GM23338 (cell line): ENCODE measurements at regions not wholly inside any gene's neighbourhood (a gene's known extent, or its start where the extent isn't known, plus 50 kb on each side); places are given as distances from the start of the nearest gene placed in this dataset.
A peak's percentile ranks its signal among the peaks of the same experiment; 100 is the strongest.

Source experiments
- ATAC-seq: fragments of 200-7000 bp; cut with Tn5 transposase; 3 replicates; pipeline ENCODE4 v1.9.1; 2020
- DNase-seq: peaks from one replicate; pipeline ENCODE4 v3.0.0-alpha.2; 2015; ENCODE audit warnings: low spot score
- H2AFZ ChIP-seq: fragments of 200-600 bp; sonication (generic); 2 replicates; pipeline ENCODE4 v1.8.0; 2016; ENCODE audit warnings: antibody characterized with exemption, mild to moderate bottlenecking, moderate library complexity
- H3F3A ChIP-seq: fragments of 200-600 bp; sonication (generic); replicated peaks from 2 replicates; pipeline ENCODE4 v1.8.0; 2017; ENCODE audit warnings: antibody characterized with exemption, mixed run types, low read depth
- H3K27ac ChIP-seq: fragments of 200-600 bp; sonication (generic); 2 replicates; pipeline ENCODE4 v1.6.1; 2016; ENCODE audit warnings: low read depth
- H3K27me3 ChIP-seq: fragments of 200-600 bp; sonication (generic); 2 replicates; pipeline ENCODE4 v1.8.0; 2016; ENCODE audit warnings: mild to moderate bottlenecking, mixed run types, moderate library complexity; ENCODE audit not compliant: insufficient read depth
- H3K36me3 ChIP-seq: fragments of 200-600 bp; sonication (generic); 2 replicates; pipeline ENCODE4 v1.8.0; 2016; ENCODE audit warnings: mild to moderate bottlenecking; ENCODE audit not compliant: insufficient read depth
- H3K4me1 ChIP-seq: fragments of 200-600 bp; sonication (generic); 2 replicates; pipeline ENCODE4 v1.8.0; 2016; ENCODE audit warnings: mild to moderate bottlenecking, moderate library complexity; ENCODE audit not compliant: insufficient read depth
- H3K4me2 ChIP-seq: fragments of 200-600 bp; sonication (generic); 2 replicates; pipeline ENCODE4 v1.7.1; 2017; ENCODE audit warnings: mixed run types
- H3K4me3 ChIP-seq: fragments of 200-600 bp; sonication (generic); 2 replicates; pipeline ENCODE4 v1.6.1; 2016; ENCODE audit warnings: mixed run types
- H3K79me2 ChIP-seq: fragments of 200-600 bp; sonication (generic); replicated peaks from 2 replicates; pipeline ENCODE4 v1.8.0; 2017; ENCODE audit warnings: mild to moderate bottlenecking; ENCODE audit not compliant: insufficient read depth
- H3K9me2 ChIP-seq: fragments of 200-600 bp; sonication (generic); 2 replicates; pipeline ENCODE4 v1.8.0; 2017; ENCODE audit not compliant: insufficient read depth
- H4K20me1 ChIP-seq: fragments of 200-600 bp; sonication (generic); replicated peaks from 2 replicates; pipeline ENCODE4 v1.8.0; 2017; ENCODE audit warnings: mild to moderate bottlenecking; ENCODE audit not compliant: insufficient read depth
- H3K27ac Mint-ChIP-seq: 2 replicates; pipeline ENCODE4 v1.8.0; 2020; ENCODE audit warnings: inconsistent platforms, mild to moderate bottlenecking, moderate library complexity, mixed read lengths
- H3K27me3 Mint-ChIP-seq: 3 replicates; pipeline ENCODE4 v1.8.0; 2022; ENCODE audit warnings: low read depth, mild to moderate bottlenecking, moderate library complexity, mixed read lengths, inconsistent platforms; ENCODE audit not compliant: insufficient read depth, poor library complexity
- H3K36me3 Mint-ChIP-seq: 3 replicates; pipeline ENCODE4 v1.8.0; 2021; ENCODE audit warnings: low read depth, mild to moderate bottlenecking, inconsistent platforms, moderate library complexity, mixed read lengths
- H3K4me1 Mint-ChIP-seq: 3 replicates; pipeline ENCODE4 v1.8.0; 2020; ENCODE audit warnings: mild to moderate bottlenecking, inconsistent platforms, mixed read lengths
- H3K4me3 Mint-ChIP-seq: 3 replicates; pipeline ENCODE4 v1.8.0; 2021; ENCODE audit warnings: moderate library complexity, mild to moderate bottlenecking, inconsistent platforms, mixed read lengths
- H3K9me3 Mint-ChIP-seq: 3 replicates; pipeline ENCODE4 v1.8.0; 2020; ENCODE audit warnings: moderate library complexity, mild to moderate bottlenecking, inconsistent platforms, mixed read lengths
- CREB1 ChIP-seq: fragments of 250-450 bp; sonication (Bioruptor Pico); IDR thresholded peaks from 2 replicates; pipeline ENCODE4 v1.5.0; 2020; ENCODE audit warnings: low read depth, mild to moderate bottlenecking, moderate library complexity
- EZH2 ChIP-seq: fragments of 200-600 bp; sonication (generic); IDR thresholded peaks from one replicate; pipeline ENCODE4 v1.8.0; 2017; ENCODE audit warnings: antibody characterized with exemption, mild to moderate bottlenecking, low read depth; ENCODE audit not compliant: unreplicated experiment
- EZH2phosphoT487 ChIP-seq: fragments of 200-600 bp; sonication (generic); IDR thresholded peaks from one replicate; pipeline ENCODE4 v1.8.1; 2018; ENCODE audit warnings: antibody characterized with exemption; ENCODE audit not compliant: unreplicated experiment
- JUNB ChIP-seq: IDR thresholded peaks from one replicate; pipeline ENCODE4 v1.6.1; 2016; ENCODE audit warnings: antibody characterized with exemption; ENCODE audit not compliant: unreplicated experiment
- ZNF114 ChIP-seq: fragments of 250-450 bp; sonication (Bioruptor Pico); IDR thresholded peaks from 2 replicates; pipeline ENCODE4 v1.5.0; 2020; ENCODE audit warnings: mild to moderate bottlenecking, moderate library complexity
- ZNF331 ChIP-seq: fragments of 250-450 bp; sonication (Bioruptor Pico); IDR thresholded peaks from 2 replicates; pipeline ENCODE4 v1.5.0; 2020; ENCODE audit warnings: low read depth, mild to moderate bottlenecking, moderate library complexity
- TF ChIP-seq, protein P1 (sequence below), 2 experiments: fragments of 200-600 bp in 1 of 2; sonication (generic) in 1 of 2; conservative IDR thresholded peaks; 2 replicates each; pipeline versions ENCODE4 v1.5.1 to v1.6.1; 2016 to 2017; ENCODE audit warnings: antibody characterized with exemption in 2 of 2, low read depth in 2 of 2, mild to moderate bottlenecking in 2 of 2, moderate library complexity in 1 of 2
- TF ChIP-seq, protein P2 (sequence below): IDR thresholded peaks from 2 replicates; pipeline ENCODE4 v1.6.1; 2016; ENCODE audit warnings: antibody characterized with exemption
- TF ChIP-seq, protein P3 (sequence below): IDR thresholded peaks from one replicate; pipeline ENCODE4 v1.6.1; 2018; ENCODE audit warnings: antibody characterized with exemption; ENCODE audit not compliant: unreplicated experiment

DNA sequence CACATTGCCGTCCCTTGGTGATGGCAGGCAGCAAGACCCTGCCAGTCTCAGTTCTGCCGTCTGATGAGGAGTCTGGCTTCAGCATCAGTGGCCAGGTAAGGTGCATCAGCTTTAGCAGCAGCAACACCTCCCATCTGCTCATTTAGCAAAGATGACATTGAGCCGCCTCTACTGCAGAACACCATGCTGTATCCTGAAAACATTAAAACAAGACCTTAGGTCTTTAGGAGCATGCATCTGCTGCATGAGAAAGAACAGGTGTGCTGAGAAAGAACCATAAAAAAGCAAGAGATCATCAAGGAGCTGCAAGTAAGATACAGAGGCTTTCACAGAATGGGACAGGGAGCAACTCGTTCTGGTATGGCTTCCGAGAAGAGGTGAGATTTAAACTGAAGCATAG, 87.5 kb downstream of the SCN11A start:
- no peaks in the 10 kb centered on the region for H3F3A ChIP-seq
- Mint-ChIP-seq H3K4me1 (peaks cover 16% of the 10 kb centered on the region; the same call in 2 of the 3 replicates), H3K27me3 (no peaks in the 10 kb centered on the region), H3K4me3 (no peak overlapping the region), H3K27ac (no peak overlapping the region), H3K36me3 (no peaks in the 10 kb centered on the region), H3K9me3 (no peaks in the 10 kb centered on the region)
- no peak overlapping the region for H2AFZ ChIP-seq
- H3K4me2 ChIP-seq, result no peak overlapping the region
- no peaks in the 10 kb centered on the region for H3K36me3 ChIP-seq
- DNase-seq, result no peak
- no peak overlapping the region for H3K27ac ChIP-seq
- ATAC-seq, result no peak
- H4K20me1 ChIP-seq, result no peaks in the 10 kb centered on the region
- TF ChIP-seq CREB1 (CRISPR knock-in tag) (no peak), ZNF114 (CRISPR knock-in tag) (no peak), EZH2 (no peak), EZH2phosphoT487 (no peak), JUNB (no peak)
- TF ChIP-seq, protein P1, sequence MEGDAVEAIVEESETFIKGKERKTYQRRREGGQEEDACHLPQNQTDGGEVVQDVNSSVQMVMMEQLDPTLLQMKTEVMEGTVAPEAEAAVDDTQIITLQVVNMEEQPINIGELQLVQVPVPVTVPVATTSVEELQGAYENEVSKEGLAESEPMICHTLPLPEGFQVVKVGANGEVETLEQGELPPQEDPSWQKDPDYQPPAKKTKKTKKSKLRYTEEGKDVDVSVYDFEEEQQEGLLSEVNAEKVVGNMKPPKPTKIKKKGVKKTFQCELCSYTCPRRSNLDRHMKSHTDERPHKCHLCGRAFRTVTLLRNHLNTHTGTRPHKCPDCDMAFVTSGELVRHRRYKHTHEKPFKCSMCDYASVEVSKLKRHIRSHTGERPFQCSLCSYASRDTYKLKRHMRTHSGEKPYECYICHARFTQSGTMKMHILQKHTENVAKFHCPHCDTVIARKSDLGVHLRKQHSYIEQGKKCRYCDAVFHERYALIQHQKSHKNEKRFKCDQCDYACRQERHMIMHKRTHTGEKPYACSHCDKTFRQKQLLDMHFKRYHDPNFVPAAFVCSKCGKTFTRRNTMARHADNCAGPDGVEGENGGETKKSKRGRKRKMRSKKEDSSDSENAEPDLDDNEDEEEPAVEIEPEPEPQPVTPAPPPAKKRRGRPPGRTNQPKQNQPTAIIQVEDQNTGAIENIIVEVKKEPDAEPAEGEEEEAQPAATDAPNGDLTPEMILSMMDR (conservative IDR thresholded peaks at IDR 0.05; ENCODE audit: low read depth in 2 of 2), result no peak
- TF ChIP-seq, protein P2, sequence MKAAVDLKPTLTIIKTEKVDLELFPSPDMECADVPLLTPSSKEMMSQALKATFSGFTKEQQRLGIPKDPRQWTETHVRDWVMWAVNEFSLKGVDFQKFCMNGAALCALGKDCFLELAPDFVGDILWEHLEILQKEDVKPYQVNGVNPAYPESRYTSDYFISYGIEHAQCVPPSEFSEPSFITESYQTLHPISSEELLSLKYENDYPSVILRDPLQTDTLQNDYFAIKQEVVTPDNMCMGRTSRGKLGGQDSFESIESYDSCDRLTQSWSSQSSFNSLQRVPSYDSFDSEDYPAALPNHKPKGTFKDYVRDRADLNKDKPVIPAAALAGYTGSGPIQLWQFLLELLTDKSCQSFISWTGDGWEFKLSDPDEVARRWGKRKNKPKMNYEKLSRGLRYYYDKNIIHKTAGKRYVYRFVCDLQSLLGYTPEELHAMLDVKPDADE, result no peak
- H3K79me2 ChIP-seq, result no peaks in the 10 kb centered on the region
- H3K4me3 ChIP-seq, result no peak overlapping the region
- peaks cover 3% of the 10 kb centered on the region; the same call in 1 of the 2 replicates for H3K4me1 ChIP-seq
- H3K27me3 ChIP-seq, result no peaks in the 10 kb centered on the region
- no peaks in the 10 kb centered on the region for H3K9me2 ChIP-seq

DNA sequence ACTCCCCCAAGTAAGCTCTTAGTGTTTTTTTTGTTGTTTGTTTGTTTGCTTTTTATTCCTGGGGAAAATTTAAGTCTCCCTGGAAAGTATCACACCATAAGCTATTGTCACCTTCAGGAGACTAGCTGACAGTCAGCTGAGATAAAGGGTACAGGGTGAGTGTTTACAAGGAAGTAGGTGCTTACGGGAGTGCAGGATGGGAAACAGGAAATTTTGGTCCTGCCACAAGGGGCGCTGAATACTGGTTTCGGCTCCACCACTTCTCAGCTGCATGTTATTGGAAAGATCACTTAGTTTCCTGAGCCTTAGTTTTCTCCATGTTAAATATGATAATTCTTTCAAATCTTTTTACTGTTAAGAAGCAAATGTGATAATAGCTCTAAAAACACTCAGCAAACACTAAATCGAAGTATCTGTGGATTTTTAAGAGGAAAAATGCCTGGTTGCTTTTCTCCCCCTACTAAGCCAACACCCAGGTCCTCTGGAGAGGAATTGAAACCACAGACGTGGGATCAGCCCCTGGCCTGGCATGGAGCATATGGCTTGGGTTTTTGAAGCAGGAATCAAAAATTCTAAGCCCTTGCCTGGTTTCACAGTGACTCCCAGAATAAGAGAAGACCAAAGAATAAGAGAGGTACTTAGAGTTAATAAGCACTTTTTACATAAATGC, 90.7 kb downstream of the SCN11A start:
- Mint-ChIP-seq H3K27ac (peak overlapping the region; percentile 64; the same call in 1 of the 2 replicates), H3K4me3 (no peak overlapping the region), H3K4me1 (peaks cover 12% of the 10 kb centered on the region; the same call in 2 of the 3 replicates), H3K36me3 (no peaks in the 10 kb centered on the region), H3K9me3 (no peaks in the 10 kb centered on the region), H3K27me3 (no peaks in the 10 kb centered on the region)
- Histone ChIP-seq H3K4me1 (peaks cover 3% of the 10 kb centered on the region; the same call in 1 of the 2 replicates), H3K79me2 (no peaks in the 10 kb centered on the region), H3K27me3 (no peaks in the 10 kb centered on the region), H3K36me3 (no peaks in the 10 kb centered on the region), H3K27ac (no peak overlapping the region), H2AFZ (no peak overlapping the region; the same call in 1 of the 2 replicates), H4K20me1 (no peaks in the 10 kb centered on the region), H3K4me3 (no peak overlapping the region), H3K4me2 (no peak overlapping the region), H3F3A (no peaks in the 10 kb centered on the region), H3K9me2 (no peaks in the 10 kb centered on the region)
- DNase-seq, result peak; percentile 82
- TF ChIP-seq JUNB (no peak), ZNF114 (CRISPR knock-in tag) (no peak), CREB1 (CRISPR knock-in tag) (no peak), ZNF331 (CRISPR knock-in tag) (no peak), EZH2phosphoT487 (no peak), EZH2 (no peak)
- TF ChIP-seq, protein P3, sequence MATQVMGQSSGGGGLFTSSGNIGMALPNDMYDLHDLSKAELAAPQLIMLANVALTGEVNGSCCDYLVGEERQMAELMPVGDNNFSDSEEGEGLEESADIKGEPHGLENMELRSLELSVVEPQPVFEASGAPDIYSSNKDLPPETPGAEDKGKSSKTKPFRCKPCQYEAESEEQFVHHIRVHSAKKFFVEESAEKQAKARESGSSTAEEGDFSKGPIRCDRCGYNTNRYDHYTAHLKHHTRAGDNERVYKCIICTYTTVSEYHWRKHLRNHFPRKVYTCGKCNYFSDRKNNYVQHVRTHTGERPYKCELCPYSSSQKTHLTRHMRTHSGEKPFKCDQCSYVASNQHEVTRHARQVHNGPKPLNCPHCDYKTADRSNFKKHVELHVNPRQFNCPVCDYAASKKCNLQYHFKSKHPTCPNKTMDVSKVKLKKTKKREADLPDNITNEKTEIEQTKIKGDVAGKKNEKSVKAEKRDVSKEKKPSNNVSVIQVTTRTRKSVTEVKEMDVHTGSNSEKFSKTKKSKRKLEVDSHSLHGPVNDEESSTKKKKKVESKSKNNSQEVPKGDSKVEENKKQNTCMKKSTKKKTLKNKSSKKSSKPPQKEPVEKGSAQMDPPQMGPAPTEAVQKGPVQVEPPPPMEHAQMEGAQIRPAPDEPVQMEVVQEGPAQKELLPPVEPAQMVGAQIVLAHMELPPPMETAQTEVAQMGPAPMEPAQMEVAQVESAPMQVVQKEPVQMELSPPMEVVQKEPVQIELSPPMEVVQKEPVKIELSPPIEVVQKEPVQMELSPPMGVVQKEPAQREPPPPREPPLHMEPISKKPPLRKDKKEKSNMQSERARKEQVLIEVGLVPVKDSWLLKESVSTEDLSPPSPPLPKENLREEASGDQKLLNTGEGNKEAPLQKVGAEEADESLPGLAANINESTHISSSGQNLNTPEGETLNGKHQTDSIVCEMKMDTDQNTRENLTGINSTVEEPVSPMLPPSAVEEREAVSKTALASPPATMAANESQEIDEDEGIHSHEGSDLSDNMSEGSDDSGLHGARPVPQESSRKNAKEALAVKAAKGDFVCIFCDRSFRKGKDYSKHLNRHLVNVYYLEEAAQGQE, result no peak
- TF ChIP-seq, protein P1 (conservative IDR thresholded peaks at IDR 0.05; ENCODE audit: low read depth in 2 of 2), result peak; percentile 76 to 77
- ATAC-seq, result peak; percentile 98
